H1 (cell line): ENCODE measurements at regions not wholly inside any gene's neighbourhood (a gene's known extent, or its start where the extent isn't known, plus 50 kb on each side); places are given as distances from the start of the nearest gene placed in this dataset.

ENCODE experiments used
- CTCF ChIA-PET: fragments of 300-600 bp; sonication (Branson Sonifier 250); formaldehyde crosslinking; loops from one replicate; lab custom pipeline; 2021; ENCODE audit not compliant: partially characterized antibody; lab: Charles Lee
- POLR2A ChIA-PET: fragments of 300-600 bp; sonication (Branson Sonifier 250); formaldehyde crosslinking; loops from one replicate; lab custom pipeline; 2021; ENCODE audit warnings: inconsistent platforms; ENCODE audit not compliant: partially characterized antibody; lab: Charles Lee
- DNase-seq, 2 experiments: peaks; one replicate each; pipeline versions ENCODE4 v3.0.0 to v3.0.0-alpha.2; 2010 to 2022; ENCODE audit warnings: low spot score in 2 of 2, low read depth in 1 of 2, mixed read lengths in 1 of 2
- FAIRE-seq: peaks from 2 replicates; lab custom pipeline; 2011; peaks lifted over from hg19 to GRCh38; lab: Jason Lieb, UNC
- H2AFZ ChIP-seq: 2 replicates; pipeline ENCODE4 v1.8.1; 2012; ENCODE audit warnings: low read length, inconsistent platforms
- H2AK5ac ChIP-seq: 2 replicates; pipeline ENCODE4 v1.6.1; 2013; ENCODE audit warnings: low read depth, low read length
- H2BK120ac ChIP-seq: replicated peaks from 2 replicates; pipeline ENCODE3; 2013; ENCODE audit warnings: low read depth, low read length, inconsistent platforms
- H2BK12ac ChIP-seq: 2 replicates; pipeline ENCODE4 v1.6.1; 2013; ENCODE audit warnings: low read depth, low read length
- H2BK15ac ChIP-seq: 2 replicates; pipeline ENCODE4 v1.6.1; 2013; ENCODE audit warnings: low read length
- H2BK20ac ChIP-seq: 2 replicates; pipeline ENCODE4 v1.6.1; 2013; ENCODE audit warnings: low read length
- H2BK5ac ChIP-seq: 2 replicates; pipeline ENCODE4 v1.6.1; 2013; ENCODE audit warnings: low read depth, low read length
- H3K14ac ChIP-seq: 2 replicates; pipeline ENCODE4 v1.6.1; 2013; ENCODE audit warnings: inconsistent platforms; ENCODE audit not compliant: insufficient read length
- H3K18ac ChIP-seq: 2 replicates; pipeline ENCODE4 v1.6.1; 2013; ENCODE audit warnings: low read length; ENCODE audit errors: extremely low read depth
- H3K23ac ChIP-seq: 2 replicates; pipeline ENCODE4 v1.6.1; 2013; ENCODE audit warnings: inconsistent platforms; ENCODE audit not compliant: insufficient read length
- H3K23me2 ChIP-seq: 2 replicates; pipeline ENCODE4 v1.6.1; 2013; ENCODE audit warnings: low read depth, low read length
- H3K27ac ChIP-seq: 2 replicates; pipeline ENCODE4 v1.6.1; 2011; ENCODE audit warnings: low read depth, low read length, inconsistent platforms
- H3K27me3 ChIP-seq, 4 experiments: replicated peaks in 1 of 4; 1 replicate in 1 of 4; 2 replicates in 3 of 4; pipeline versions ENCODE4 v1.6.1 to v1.8.1; 2011 to 2013; ENCODE audit warnings: low read length in 3 of 4, mild to moderate bottlenecking in 3 of 4, inconsistent platforms in 2 of 4, mixed read lengths in 2 of 4, moderate library complexity in 1 of 4; ENCODE audit not compliant: control insufficient read depth in 3 of 4, insufficient read depth in 3 of 4; ENCODE audit errors: extremely low read depth in 1 of 4
- H3K36me3 ChIP-seq, 4 experiments: 2 replicates each; pipeline versions ENCODE4 v1.6.1 to v1.8.1; 2011 to 2013; ENCODE audit warnings: mild to moderate bottlenecking in 4 of 4, low read length in 3 of 4, moderate library complexity in 2 of 4, control low read depth in 1 of 4, inconsistent platforms in 1 of 4; ENCODE audit not compliant: insufficient read depth in 4 of 4, control insufficient read depth in 2 of 4
- H3K4ac ChIP-seq: replicated peaks from 2 replicates; pipeline ENCODE3; 2013; ENCODE audit warnings: low read length, low read depth, mixed read lengths, inconsistent platforms; ENCODE audit not compliant: insufficient read length
- H3K4me1 ChIP-seq, 4 experiments: replicated peaks in 1 of 4; 1 replicate in 1 of 4; 2 replicates in 3 of 4; pipeline versions ENCODE4 v1.6.1 to v1.8.1; 2011 to 2013; ENCODE audit warnings: low read length in 3 of 4, inconsistent platforms in 2 of 4, mixed read lengths in 1 of 4; ENCODE audit not compliant: insufficient read depth in 4 of 4, control insufficient read depth in 3 of 4
- H3K4me2 ChIP-seq, 2 experiments: 2 replicates each; pipeline versions ENCODE4 v1.6.1 to v1.8.1; 2011 to 2013; ENCODE audit warnings: low read depth in 2 of 2, low read length in 2 of 2, control low read depth in 1 of 2, inconsistent platforms in 1 of 2, mild to moderate bottlenecking in 1 of 2; ENCODE audit not compliant: insufficient read depth in 1 of 2
- H3K4me3 ChIP-seq, 4 experiments: fragments of 200-600, 300-600 bp in 1 of 4; sonication (generic), shearing (Covaris generic), sonication (Bioruptor Twin) in 1 of 4; 2 replicates each; pipeline versions ENCODE4 v1.5.1 to v1.8.1; 2011 to 2016; ENCODE audit warnings: low read length in 4 of 4, low read depth in 3 of 4, control low read depth in 2 of 4, inconsistent platforms in 2 of 4, mild to moderate bottlenecking in 2 of 4, mixed read lengths in 1 of 4, moderate library complexity in 1 of 4; ENCODE audit not compliant: insufficient read depth in 2 of 4; ENCODE audit errors: extremely low read depth in 1 of 4
- H3K56ac ChIP-seq: replicated peaks from 2 replicates; pipeline ENCODE3; 2013; ENCODE audit warnings: low read depth, mild to moderate bottlenecking, mixed read lengths, low read length, inconsistent platforms; ENCODE audit not compliant: insufficient read length
- H3K79me1 ChIP-seq: 2 replicates; pipeline ENCODE4 v1.6.1; 2013; ENCODE audit warnings: low read depth, low read length, control low read depth
- H3K79me2 ChIP-seq, 2 experiments: 2 replicates each; pipeline versions ENCODE4 v1.6.1 to v1.8.1; 2012 to 2013; ENCODE audit warnings: low read length in 2 of 2, mild to moderate bottlenecking in 2 of 2, inconsistent platforms in 1 of 2; ENCODE audit not compliant: insufficient read depth in 2 of 2, control insufficient read depth in 1 of 2
- H3K9ac ChIP-seq, 4 experiments: replicated peaks in 1 of 4; 1 replicate in 1 of 4; 2 replicates in 3 of 4; pipeline versions ENCODE4 v1.6.1 to v1.8.1; 2011 to 2013; ENCODE audit warnings: low read depth in 3 of 4, low read length in 3 of 4, control low read depth in 2 of 4, mild to moderate bottlenecking in 2 of 4, moderate library complexity in 2 of 4, inconsistent platforms in 1 of 4; ENCODE audit errors: extremely low read depth in 1 of 4
- H3K9me3 ChIP-seq, 2 experiments: 2 replicates each; pipeline versions ENCODE4 v1.6.1 to v1.8.1; 2012 to 2013; ENCODE audit warnings: mild to moderate bottlenecking in 2 of 2, moderate library complexity in 2 of 2, control low read depth in 1 of 2, inconsistent platforms in 1 of 2, low read depth in 1 of 2, low read length in 1 of 2, mixed read lengths in 1 of 2; ENCODE audit not compliant: insufficient read depth in 2 of 2
- H4K20me1 ChIP-seq, 2 experiments: replicated peaks in 1 of 2; 2 replicates each; pipeline versions ENCODE3 to v1.8.1; 2011 to 2013; ENCODE audit warnings: inconsistent platforms in 2 of 2, low read length in 2 of 2, mild to moderate bottlenecking in 1 of 2; ENCODE audit not compliant: insufficient read depth in 2 of 2, control insufficient read depth in 1 of 2
- H4K5ac ChIP-seq: 2 replicates; pipeline ENCODE4 v1.6.1; 2013; ENCODE audit warnings: low read length, low read depth, mixed read lengths, inconsistent platforms; ENCODE audit not compliant: insufficient read length
- H4K8ac ChIP-seq: 2 replicates; pipeline ENCODE4 v1.8.0; 2013; ENCODE audit warnings: mild to moderate bottlenecking, moderate library complexity, low read length, inconsistent platforms; ENCODE audit not compliant: insufficient read depth; ENCODE audit errors: extremely low read depth
- H4K91ac ChIP-seq: replicated peaks from 2 replicates; pipeline ENCODE3; 2013; ENCODE audit warnings: low read length, mixed read lengths, inconsistent platforms; ENCODE audit not compliant: insufficient read length
- ATF2 ChIP-seq: IDR thresholded peaks from 2 replicates; pipeline ENCODE4 v1.6.1; 2012; ENCODE audit warnings: low read length, inconsistent platforms
- JUN ChIP-seq: IDR thresholded peaks from 2 replicates; pipeline ENCODE4 v1.6.1; 2011; ENCODE audit warnings: low read depth, mild to moderate bottlenecking, improper control_type of control experiment, low read length
- KDM1A ChIP-seq: fragments of 200-600, 300-600 bp; sonication (generic); IDR thresholded peaks from 2 replicates; pipeline ENCODE4 v1.7.1; 2016; ENCODE audit warnings: mild to moderate bottlenecking, low read length, borderline replicate concordance
- MAFK ChIP-seq: IDR thresholded peaks from 2 replicates; pipeline ENCODE4 v1.6.1; 2012; ENCODE audit warnings: low read depth, mild to moderate bottlenecking, improper control_type of control experiment, low read length
- NANOG ChIP-seq: IDR thresholded peaks from 2 replicates; pipeline ENCODE4 v1.6.1; 2011; ENCODE audit warnings: low read length, low read depth, mild to moderate bottlenecking, inconsistent platforms; ENCODE audit not compliant: insufficient read depth, poor library complexity, severe bottlenecking
- NRF1 ChIP-seq: IDR thresholded peaks from 2 replicates; pipeline ENCODE4 v1.6.1; 2011; ENCODE audit warnings: mild to moderate bottlenecking, low read depth, low read length, improper control_type of control experiment
- POLR2A ChIP-seq, 2 experiments: IDR thresholded peaks; 1 replicate in 1 of 2; 2 replicates in 1 of 2; pipeline ENCODE4 v1.6.1; 2011; ENCODE audit warnings: low read depth in 2 of 2, low read length in 2 of 2, mild to moderate bottlenecking in 2 of 2; ENCODE audit errors: control extremely low read depth in 1 of 2
- SIRT6 ChIP-seq: IDR thresholded peaks from one replicate; pipeline ENCODE4 v1.7.1; 2012; ENCODE audit warnings: low read length, inconsistent platforms
- TAF1 ChIP-seq: IDR thresholded peaks from 2 replicates; pipeline ENCODE4 v1.6.1; 2011; ENCODE audit warnings: mild to moderate bottlenecking, low read depth, low read length
- whole genome bisulfite sequencing, 2 experiments: shearing (Covaris generic) in 1 of 2; methylation state at CpG; one replicate each; pipeline versions ENCODE4 v1.1.6 to v1.1.7; 2013 to 2015; ENCODE audit warnings: low lambda C conversion rate in 2 of 2, mixed read lengths in 2 of 2, inconsistent platforms in 1 of 2, low coverage in 1 of 2, missing lambda C conversion rate in 1 of 2; ENCODE audit not compliant: insufficient replicate concordance in 2 of 2, insufficient coverage in 1 of 2, insufficient read length in 1 of 2; ENCODE audit errors: extremely low coverage in 1 of 2, missing lambda C conversion rate in 1 of 2; 5-methylcytosine and 5-hydroxymethylcytosine counted together

GRCh38 chr11:105524286-105524685 is 85.6 kb upstream of the GRIA4 start:
- POLR2A ChIA-PET: no interaction called here
- Histone ChIP-seq H2BK12ac (no peak overlapping the region), H2BK15ac (no peak overlapping the region), H3K27ac (no peak overlapping the region), H3K23ac (no peak overlapping the region), H3K23me2 (no peaks in the 10 kb centered on the region), H3K18ac (no peak overlapping the region), H3K4me3 (no peak overlapping the region), H3K9ac (no peak overlapping the region), H2BK5ac (no peak overlapping the region), H3K14ac (no peak overlapping the region), H4K5ac (no peak overlapping the region), H3K56ac (no peak overlapping the region), H3K4me2 (no peak overlapping the region), H3K36me3 (no peaks in the 10 kb centered on the region), H3K27me3 (no peaks in the 10 kb centered on the region), H3K4ac (no peak overlapping the region), H2BK120ac (no peak overlapping the region), H2BK20ac (no peak overlapping the region), H3K9me3 (no peaks in the 10 kb centered on the region), H4K91ac (no peak overlapping the region), H3K79me2 (no peaks in the 10 kb centered on the region), H2AK5ac (no peak overlapping the region), H3K79me1 (no peaks in the 10 kb centered on the region), H3K4me1 (no peaks in the 10 kb centered on the region), H4K20me1 (no peaks in the 10 kb centered on the region), H4K8ac (no peak overlapping the region), H2AFZ (no peak overlapping the region)
- no peak for FAIRE-seq
- WGBS, 2 experiments: 91% methylated on average over 3 of the region's 3 CpGs; no CpG with 5 or more reads in 1 of the 2 experiments
- CTCF ChIA-PET: interaction anchor here (0.6 to 0.9 kb wide), 2 partner anchors 20 to 331 kb away, joined by 3 read pairs; no protein-coding TSS in a partner anchor
- no peak for TF ChIP-seq NANOG
- TF ChIP-seq JUN: no peak
- no peak for TF ChIP-seq TAF1
- TF ChIP-seq NRF1: no peak
- TF ChIP-seq MAFK: no peak
- TF ChIP-seq ATF2: no peak
- TF ChIP-seq POLR2A (IDR thresholded peaks at IDR 0.05; ENCODE audit: control extremely low read depth in 1 of 2, low read depth in 2 of 2, low read length in 2 of 2): no peak
- no peak for TF ChIP-seq KDM1A
- no peak for TF ChIP-seq SIRT6
- no peak for DNase-seq
